ENCODE measurements at regions not wholly inside any gene's neighbourhood (a gene's known extent, or its start where the extent isn't known, plus 50 kb on each side); places are given as distances from the start of the nearest gene placed in this dataset.
"Not testable (repeated sequence)": the region's sequence is repeated elsewhere in the genome, so short reads cannot be mapped to it uniquely, and the experiment has no call there.

DNA sequence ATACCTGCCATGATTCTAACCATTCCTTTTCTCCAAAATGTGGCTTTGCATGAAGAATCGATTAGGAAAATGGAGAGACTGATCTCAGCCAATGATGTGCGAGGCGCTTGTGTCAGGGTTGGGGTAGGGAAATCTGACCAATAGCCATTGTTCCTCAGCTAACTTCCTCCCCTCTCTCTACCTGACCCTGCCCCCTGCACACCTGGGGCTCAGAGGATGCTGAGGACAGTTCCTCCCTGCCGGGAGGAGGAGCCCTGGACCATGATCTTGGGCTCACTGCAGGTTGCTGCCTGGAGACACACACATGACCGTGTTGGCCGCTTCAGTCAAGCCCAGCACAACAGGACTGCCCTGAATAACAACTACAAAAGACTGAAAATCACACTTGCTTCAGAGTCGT lies 119.8 kb upstream of the SFSWAP start:
- DNase-seq (ENCODE audit: low read depth in 2 of 2, low spot score in 1 of 2): no peak

- DNase-seq (ENCODE audit: low read depth in 2 of 2, low spot score in 1 of 2): no peak
Observed at GRCh38 chr12:131591714-131592709, 118.9 kb upstream of the SFSWAP start.

- no peak for DNase-seq (ENCODE audit: low read depth in 2 of 2, low spot score in 1 of 2)
Observed at GRCh38 chr12:131592972-131593371, 117.9 kb upstream of the SFSWAP start.

DNA sequence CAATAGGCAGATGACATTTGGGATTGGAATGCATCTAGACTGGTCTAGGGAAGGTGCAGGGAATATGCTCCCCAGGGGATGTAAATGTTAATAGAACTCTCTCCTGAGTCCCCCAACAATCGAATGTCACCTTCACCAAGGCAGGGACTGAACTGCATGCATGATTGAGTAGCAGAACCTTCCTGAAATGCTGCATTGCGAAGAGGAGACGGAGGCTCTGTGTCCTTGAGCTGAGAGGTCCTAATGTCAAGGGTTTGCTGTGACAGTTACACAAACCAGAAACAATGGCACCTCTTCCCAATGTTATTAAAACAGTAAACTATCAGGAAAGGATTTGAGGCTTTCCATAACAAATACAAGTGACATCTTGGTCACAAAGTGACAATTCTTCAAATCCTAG lies 117.5 kb upstream of the SFSWAP start:
- no peak for DNase-seq (ENCODE audit: low read depth in 2 of 2, low spot score in 1 of 2)

- no peak for DNase-seq (ENCODE audit: low read depth in 2 of 2, low spot score in 1 of 2)
Observed at GRCh38 chr12:131596115-131596514, 114.8 kb upstream of the SFSWAP start.

GRCh38 chr12:131597333-131597732 lies 113.6 kb upstream of the SFSWAP start:
- no peak for DNase-seq (ENCODE audit: low read depth in 2 of 2, low spot score in 1 of 2)

- DNase-seq (ENCODE audit: low read depth in 2 of 2, low spot score in 1 of 2): no peak
Observed at GRCh38 chr12:131598717-131599116, 112.2 kb upstream of the SFSWAP start.

DNA sequence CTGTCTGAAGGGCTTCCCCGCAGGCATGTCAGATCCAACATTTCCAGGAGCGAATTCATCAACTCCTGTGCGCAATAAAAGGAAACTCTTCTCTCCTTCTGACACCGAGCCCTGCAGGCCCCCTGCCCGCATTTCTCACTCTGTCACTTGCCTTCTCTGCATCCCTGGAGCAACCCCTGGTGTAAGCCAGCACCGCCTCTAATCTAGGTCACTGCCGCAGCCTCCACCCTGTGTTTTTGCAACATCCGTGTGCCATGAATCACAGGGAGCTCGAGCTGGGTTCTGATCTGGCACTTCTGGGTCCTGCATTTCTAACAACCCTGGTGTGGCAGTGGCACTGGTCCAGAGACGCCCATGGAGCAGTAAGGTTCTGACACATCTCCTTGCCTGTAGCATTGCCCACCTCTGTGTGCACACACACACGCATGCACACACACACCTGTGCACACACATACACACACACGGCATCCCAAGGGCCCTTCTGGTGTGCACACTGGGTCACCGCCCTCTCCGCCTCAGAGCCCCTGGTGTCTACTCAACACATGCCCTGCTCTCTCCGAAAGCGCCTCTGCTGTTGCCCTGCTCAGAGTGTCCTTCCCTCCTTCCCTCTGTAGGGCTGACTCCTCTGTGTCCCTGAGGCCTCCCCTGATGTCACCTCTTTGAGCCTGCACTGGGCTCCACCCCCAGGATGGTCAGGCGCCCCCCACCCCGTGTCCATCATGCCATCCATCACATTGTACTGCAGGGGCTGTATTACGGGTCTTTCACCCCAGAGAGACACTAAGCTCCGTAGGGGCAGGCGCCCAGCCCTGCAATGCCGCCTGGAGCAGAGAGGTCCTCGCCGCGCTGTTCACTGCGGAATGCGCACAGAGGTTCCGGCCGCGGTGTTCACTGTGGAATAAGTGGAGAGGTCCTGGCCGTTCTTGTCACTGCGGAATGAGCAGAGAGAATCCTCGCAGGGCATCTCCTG lies 111.4 kb upstream of the SFSWAP start:
- DNase-seq (ENCODE audit: low read depth in 2 of 2, low spot score in 1 of 2): no peak

DNA sequence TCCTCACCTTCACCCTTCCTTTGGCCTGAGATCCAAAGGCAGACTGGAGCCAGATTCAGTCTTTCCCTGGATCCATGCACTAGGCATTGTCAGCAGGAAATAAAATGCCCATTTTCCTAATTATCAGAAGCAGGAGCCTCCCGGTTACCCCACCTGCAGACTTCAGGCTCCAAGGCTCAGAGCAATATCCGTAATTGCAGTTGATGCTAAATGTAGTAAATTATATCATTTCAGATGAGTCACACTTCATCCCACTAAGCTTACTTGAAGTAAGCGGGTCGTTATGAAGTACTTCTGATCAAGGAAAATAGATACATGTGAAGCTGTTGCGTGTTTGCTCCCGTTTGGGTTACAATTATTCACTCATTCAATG lies 110.7 kb upstream of the SFSWAP start:
- DNase-seq (ENCODE audit: low read depth in 2 of 2, low spot score in 1 of 2): no peak

GRCh38 chr12:131601499-131601898 lies 109.4 kb upstream of the SFSWAP start:
- DNase-seq (ENCODE audit: low read depth in 2 of 2, low spot score in 1 of 2): not testable (repeated sequence)

GRCh38 chr12:131603106-131603938 lies 107.6 kb upstream of the SFSWAP start:
- no peak for DNase-seq (ENCODE audit: low read depth in 2 of 2, low spot score in 1 of 2)

DNA sequence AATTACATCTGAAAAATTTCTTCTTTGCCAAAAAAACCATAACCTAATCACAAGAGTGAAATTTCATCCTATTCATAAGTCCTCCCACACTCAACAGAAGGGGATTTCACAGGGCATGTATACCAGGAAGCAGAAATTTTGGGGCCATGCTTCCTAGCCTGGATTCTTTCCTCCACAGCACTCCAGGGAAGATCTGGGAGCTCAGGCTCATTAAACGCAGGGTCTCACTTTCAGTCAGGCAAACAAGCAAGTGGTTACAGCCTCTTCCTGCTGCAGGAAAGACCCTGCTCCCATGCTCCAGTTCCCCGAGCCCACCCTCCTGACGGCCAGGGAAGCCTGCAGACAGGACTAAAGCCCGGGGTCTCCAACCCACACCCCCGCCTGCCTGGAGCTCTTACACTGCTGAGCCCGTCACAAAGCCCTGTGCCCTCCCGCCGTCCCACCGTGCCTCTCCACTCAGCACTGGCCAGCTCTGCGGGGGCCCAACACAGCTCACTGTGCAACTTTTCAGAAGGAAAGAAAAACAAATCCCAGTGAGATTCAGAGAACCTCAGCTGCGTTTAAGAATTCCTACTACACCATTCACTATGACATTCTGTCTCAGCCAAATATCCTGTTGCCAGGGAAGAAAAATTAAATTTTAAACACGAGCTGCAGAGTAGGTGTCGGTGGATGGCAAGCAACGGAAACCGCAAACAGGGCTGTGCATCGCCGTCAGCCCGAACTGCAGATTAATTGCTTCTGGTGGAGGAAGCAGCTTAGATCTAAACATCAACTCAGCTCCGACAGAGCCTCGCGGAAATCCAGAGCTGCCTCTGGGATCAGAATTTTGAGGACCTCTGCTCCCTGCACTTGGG lies 106.7 kb upstream of the SFSWAP start:
- DNase-seq (ENCODE audit: low read depth in 2 of 2, low spot score in 1 of 2): peak in 1 of 2 donors; percentile 13

DNA sequence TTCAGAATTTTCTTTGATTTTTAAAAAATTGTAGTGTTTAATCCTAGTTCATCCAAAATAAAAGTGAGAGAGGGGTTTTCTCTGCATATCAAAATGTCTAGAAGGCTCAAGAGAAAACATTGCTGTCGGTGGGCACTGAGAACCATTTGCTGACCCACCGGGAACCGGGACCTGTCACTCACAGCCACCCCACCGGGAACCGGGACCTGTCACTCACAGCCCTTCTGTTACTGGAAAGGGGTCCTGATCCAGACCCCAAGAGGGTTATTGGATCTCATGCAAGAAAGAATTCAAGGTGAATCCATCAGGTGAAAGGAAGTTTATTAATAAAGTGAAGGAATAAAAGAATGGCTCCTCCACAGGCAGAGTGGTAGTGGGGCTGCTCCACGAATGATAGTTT lies 106.0 kb upstream of the SFSWAP start:
- no peak for DNase-seq (ENCODE audit: low read depth in 2 of 2, low spot score in 1 of 2)

DNA sequence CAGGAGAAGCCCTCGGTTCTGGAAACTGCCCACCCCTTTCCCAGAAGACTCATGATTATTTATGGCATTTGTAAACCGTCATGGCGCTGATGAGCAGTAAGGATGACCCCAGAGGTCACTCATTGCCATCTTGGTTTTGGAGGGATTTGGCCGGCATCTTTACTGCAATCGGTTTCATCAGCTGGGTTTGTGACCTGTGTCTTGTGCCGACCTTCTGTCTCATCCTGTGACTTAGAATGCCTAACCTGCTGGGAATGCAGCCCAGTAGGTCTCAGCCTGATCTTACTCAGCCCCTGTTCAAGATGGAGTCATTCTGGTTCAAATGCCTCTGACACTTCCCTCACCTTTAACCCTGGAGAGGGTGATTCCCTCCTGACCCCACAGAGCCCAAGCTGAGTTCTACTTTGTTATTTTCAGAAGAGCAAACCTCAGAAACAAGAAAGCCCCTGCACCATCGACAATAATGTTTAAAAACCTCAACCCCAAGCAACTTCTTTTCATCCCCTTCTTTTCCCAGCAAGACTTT lies 105.5 kb upstream of the SFSWAP start:
- DNase-seq (ENCODE audit: low read depth in 2 of 2, low spot score in 1 of 2): no peak

DNA sequence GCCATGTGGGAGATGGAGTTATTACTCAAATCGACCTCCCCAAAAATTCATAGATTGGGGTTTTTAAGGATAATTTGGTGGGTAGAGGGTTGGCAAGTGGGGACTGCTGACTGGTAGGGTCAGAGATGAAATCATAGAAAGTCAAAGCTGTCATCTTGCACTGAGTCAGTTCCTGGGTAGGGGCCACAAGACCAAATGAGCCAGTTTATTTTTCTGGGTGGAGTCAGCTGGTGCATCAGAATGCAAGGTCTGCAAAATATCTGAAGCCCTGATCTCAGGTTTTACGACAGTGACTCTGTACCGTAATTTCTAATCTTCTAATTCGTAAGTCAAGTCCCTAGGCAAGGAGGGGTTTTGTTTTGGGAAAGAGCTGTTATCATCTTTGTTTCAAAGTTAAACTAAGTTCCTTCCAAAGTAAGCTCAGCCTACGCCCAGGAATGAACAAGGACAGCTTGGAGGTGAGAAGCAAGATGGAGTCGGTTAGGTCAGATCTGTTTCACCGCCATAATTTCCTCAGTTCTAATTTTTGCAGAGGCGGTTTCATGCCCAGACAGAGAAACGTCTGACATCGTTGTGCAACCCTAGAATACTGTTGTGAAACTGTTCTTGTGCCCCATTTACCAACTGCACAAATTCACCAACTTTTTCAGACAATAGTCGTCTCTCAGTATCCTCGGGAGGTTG lies 104.5 kb upstream of the SFSWAP start:
- DNase-seq (ENCODE audit: low read depth in 2 of 2, low spot score in 1 of 2): no peak

DNA sequence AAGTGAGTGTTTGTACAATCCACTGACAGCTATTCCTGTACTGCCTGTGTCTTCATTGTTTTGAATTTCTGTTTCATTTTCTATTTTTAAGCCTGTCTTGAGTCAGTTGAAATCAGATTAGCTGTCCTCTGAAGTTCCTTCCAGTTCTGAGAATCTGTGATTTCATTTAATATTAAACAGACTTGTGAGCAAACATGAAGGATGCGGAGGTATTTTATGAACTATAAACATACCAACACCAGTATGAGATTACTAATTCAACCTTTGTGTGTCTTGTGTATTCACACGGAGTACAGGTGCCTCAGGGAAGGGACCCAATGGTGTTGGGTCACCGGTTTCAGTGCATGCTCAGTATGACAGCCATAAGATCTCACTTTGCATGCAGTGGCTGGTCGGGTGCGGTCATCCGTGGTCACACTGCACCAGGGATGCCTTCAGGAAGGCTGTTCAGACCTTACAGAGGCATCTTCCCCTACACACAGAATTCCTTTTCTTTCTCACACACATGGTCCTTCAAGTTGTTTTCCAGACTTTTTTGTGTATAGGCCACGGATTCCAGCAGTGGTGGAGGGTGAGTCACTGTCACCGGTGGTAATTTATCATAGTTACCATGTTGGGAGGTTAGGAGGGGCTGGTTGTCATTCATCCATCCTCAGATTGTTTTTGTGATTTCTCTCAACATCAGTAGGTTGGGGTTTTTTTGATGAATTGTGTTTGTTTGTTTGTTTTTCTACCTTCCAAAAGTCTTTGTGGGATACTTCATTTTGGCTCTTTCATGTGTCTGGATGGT lies 103.0 kb upstream of the SFSWAP start:
- no peak for DNase-seq (ENCODE audit: low read depth in 2 of 2, low spot score in 1 of 2)

- peak; percentile 24 to 31 for DNase-seq (ENCODE audit: low read depth in 2 of 2, low spot score in 1 of 2)
Observed at GRCh38 chr12:131608740-131609690, 101.9 kb upstream of the SFSWAP start.
